NCI-H510A treated with DMSO at 0.1 percent for 48 hours (cell line): ENCODE measurements at regions not wholly inside any gene's neighbourhood (a gene's known extent, or its start where the extent isn't known, plus 50 kb on each side); places are given as distances from the start of the nearest gene placed in this dataset.

ENCODE experiments used
- DNase-seq: peaks from one replicate; lab custom pipeline; 2025; lab: John Stamatoyannopoulos, UW

- no peak for DNase-seq
Measured at GRCh38 chr4:11182586-11183355, 245.9 kb downstream of the HS3ST1 start.

GRCh38 chr4:11182031-11182430, 246.7 kb downstream of the HS3ST1 start:
- DNase-seq: no peak

- DNase-seq: no peak
Measured at GRCh38 chr4:11179796-11180195, 248.9 kb downstream of the HS3ST1 start.

DNA sequence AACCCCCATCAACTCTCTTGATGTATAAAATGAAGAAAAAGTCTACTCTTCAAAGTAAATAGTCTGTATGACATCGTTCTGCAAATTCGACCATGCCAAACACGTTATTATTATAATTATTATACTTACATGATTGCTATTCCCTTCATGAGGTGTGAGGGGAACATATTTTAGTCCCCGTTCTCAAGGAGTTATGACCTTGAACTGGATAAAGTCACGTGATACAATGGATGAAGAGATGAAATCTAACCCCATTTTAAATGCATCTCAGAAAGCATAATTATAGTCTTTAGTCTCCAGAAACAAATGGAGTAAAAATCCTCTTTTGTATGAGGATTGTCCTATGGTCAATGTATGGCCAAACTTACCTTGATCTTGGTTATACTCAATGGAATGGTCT, 250.3 kb downstream of the HS3ST1 start:
- no peak for DNase-seq

DNA sequence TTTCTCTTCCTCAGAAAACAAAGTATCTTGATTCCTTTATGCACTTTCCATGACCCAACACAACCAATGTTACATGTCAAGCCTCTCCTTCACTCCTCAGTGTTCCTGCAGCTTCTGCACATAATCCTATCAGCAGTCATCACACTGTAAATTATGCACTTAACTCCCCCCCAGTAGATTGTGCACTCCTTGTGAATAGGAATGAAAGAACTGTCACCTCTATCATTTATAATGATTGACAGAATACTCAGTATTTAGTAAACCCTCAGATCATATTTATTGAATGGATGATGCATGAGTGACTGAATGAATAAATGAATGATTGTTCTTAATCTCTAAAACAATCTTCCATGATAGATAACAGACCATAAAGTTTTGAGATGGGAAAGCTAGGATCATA, 253.3 kb downstream of the HS3ST1 start:
- no peak for DNase-seq

DNA sequence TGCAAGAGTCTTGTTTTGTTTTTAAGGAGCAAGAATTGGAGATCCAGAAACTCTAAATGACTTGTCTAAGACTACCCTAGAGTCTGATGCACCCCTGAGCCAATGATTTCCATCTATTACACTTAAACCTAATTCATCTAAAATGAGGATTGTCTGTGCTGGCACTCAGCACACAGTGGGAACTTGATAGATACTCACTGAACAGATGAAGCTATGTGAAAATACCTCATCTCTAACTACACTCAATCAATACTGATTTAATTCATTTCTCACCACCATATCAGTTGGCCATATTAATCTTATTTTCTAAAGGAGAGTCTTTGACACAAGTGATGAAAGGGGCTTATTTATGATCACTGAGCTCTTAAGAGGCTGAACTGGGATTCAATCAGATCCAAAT, 262.1 kb downstream of the HS3ST1 start:
- DNase-seq: no peak

- no peak for DNase-seq
Measured at GRCh38 chr4:11166034-11166433, 262.7 kb downstream of the HS3ST1 start.

DNA sequence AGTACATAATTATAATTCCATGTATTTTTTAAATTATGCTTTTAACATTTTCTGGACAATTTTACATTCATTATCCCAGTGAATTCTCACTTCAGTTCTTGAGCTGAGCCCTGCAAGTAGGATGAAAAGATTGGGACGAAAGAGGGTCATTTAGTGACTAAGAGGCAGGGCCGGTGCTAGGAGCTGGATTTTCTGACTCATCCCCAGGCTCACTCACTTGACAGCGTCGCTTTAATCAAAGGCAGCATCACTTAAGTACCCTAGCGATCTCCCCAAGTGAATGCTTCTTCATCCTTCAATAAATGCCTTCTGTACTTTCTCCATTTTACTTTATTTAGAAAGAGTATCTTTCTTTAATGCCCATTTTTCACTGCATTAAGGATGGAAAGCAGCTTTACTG, 263.6 kb downstream of the HS3ST1 start:
- DNase-seq: no peak

GRCh38 chr4:11160288-11160687, 268.4 kb downstream of the HS3ST1 start:
- DNase-seq: no peak

GRCh38 chr4:11158971-11159370, 269.7 kb downstream of the HS3ST1 start:
- DNase-seq: no peak

DNA sequence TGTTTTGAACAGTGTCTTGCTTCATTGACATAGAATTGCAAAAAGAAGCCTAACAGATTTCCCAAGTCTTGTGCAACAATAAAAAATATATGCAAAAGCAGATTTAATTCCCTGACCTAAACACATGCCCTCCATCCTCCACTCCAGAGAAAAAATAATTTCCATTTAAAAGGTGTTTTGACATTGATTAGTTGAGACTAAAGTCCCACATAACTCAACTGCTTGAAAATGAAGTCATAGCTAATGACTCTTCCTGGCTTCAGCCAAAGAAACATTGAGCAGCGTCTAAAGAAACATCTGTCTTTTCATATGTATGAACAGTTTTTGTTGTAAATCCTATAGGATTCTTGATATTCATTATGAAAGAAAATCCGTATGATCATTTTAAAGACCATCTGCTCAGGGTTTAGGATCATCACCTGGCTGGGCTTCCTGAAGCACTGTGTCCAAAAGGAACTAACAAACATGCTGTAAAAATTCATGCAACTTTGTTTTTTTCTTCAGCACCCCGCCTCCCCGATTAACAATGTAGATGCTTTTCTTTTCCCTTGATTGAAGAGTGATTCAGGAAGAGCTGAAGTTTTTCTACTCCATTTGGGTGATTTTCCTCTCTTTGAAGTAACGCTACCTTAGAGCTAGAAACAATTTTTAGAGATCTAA, 273.4 kb downstream of the HS3ST1 start:
- DNase-seq: no peak

GRCh38 chr4:11153171-11153750, 275.4 kb downstream of the HS3ST1 start:
- no peak for DNase-seq

- no peak for DNase-seq
Measured at GRCh38 chr4:11152684-11153083, 276.0 kb downstream of the HS3ST1 start.

GRCh38 chr4:11151500-11151899, 277.2 kb downstream of the HS3ST1 start:
- DNase-seq: peak; percentile 25

- DNase-seq: peak; percentile 41
Measured at GRCh38 chr4:11149612-11150259, 279.0 kb downstream of the HS3ST1 start.

- DNase-seq: no peak
Measured at GRCh38 chr4:11139871-11140270, 288.8 kb downstream of the HS3ST1 start.

GRCh38 chr4:11138964-11139363, 289.7 kb downstream of the HS3ST1 start:
- DNase-seq: no peak

GRCh38 chr4:11134705-11135104, 294.0 kb downstream of the HS3ST1 start:
- no peak for DNase-seq

DNA sequence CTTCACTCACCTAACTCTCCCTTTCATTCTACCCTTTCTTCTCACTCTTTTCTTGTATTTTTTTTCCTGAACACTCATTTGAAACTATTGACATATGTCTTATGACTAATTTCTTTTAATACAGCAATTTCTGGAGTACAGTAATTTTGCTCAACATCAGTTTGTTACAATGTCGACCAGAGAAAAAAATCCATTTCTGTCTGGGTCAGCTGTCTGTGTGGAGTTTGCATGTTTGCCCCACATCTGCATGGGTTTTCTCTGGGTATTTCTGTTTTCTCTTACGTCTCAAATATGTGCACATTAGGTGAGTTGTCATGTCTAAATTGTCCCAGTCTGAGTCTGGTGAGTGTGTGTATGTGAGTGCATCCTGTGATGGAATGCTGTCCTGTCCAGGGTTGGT, 294.8 kb downstream of the HS3ST1 start:
- no peak for DNase-seq

GRCh38 chr4:11132478-11132877, 296.2 kb downstream of the HS3ST1 start:
- DNase-seq: no peak

GRCh38 chr4:11131491-11131890, 297.2 kb downstream of the HS3ST1 start:
- DNase-seq: no peak

DNA sequence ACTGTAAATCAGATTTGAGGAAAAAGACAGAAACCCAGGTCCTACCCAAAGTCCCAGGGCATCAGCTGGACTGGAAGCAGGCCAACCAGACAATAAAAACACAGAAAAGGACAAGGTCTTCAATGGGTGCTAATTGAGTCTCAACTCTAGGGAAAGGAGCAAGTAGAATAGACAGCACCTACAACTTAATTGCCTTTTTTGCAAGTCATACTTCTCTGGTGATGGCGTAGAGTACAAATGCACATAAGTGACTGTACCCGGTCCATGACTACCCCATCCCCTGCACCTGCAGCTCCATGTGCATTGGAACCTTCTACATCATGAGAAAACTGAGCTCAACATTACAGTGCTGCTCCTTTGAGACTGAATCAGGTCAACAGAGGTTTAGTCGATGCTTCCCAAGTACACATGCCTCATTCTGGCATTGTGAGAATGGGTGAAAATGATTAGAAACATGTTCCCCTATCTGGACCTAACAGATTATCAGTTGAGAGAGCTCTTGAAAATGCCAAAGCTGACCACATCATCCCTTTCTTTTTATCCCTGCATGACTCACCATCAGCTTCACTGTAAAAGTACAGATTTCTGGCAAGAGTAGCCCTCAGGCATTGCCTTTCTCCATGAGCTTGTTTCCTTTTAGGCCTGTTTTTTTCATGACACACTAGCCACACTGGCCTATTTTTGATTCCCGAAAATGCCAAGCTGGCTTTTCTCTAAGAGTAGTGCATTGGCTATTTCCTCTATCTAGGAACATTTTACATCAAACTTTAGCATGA, 298.3 kb downstream of the HS3ST1 start:
- DNase-seq: no peak
